ENCODE measurements at regions not wholly inside any gene's neighbourhood (a gene's known extent, or its start where the extent isn't known, plus 50 kb on each side); places are given as distances from the start of the nearest gene placed in this dataset.

GRCh38 chr15:96505014-96505413 is 174.5 kb downstream of the NR2F2 start:
- DNase-seq (ENCODE audit: low read depth, low spot score) = no peak
- Histone ChIP-seq H3K27me3 (ENCODE audit: control insufficient read depth, insufficient read depth, low read length) (no peaks in the 10 kb centered on the region), H3K27ac (ENCODE audit: low read depth, low read length) (no peak overlapping the region), H3K4me3 (ENCODE audit: low read depth, low read length) (no peak overlapping the region), H3K9me3 (ENCODE audit: control insufficient read depth, insufficient read depth, low read length) (no peaks in the 10 kb centered on the region)
- no peak for TF ChIP-seq CTCF (IDR thresholded peaks at IDR 0.05; ENCODE audit: low read depth, low read length)
- ChIA-PET POLR2A (no interaction called here), CTCF (no interaction called here)

GRCh38 chr15:96514607-96515285 is 184.2 kb downstream of the NR2F2 start:
- Histone ChIP-seq H3K9me3 (ENCODE audit: control insufficient read depth, insufficient read depth, low read length) (no peaks in the 10 kb centered on the region), H3K27ac (ENCODE audit: low read depth, low read length) (no peak overlapping the region), H3K4me3 (ENCODE audit: low read depth, low read length) (no peak overlapping the region), H3K27me3 (ENCODE audit: control insufficient read depth, insufficient read depth, low read length) (no peaks in the 10 kb centered on the region)
- TF ChIP-seq CTCF (IDR thresholded peaks at IDR 0.05; ENCODE audit: low read depth, low read length) = no peak
- ChIA-PET CTCF (no interaction called here), POLR2A (no interaction called here)
- no peak for DNase-seq (ENCODE audit: low read depth, low spot score)

DNA sequence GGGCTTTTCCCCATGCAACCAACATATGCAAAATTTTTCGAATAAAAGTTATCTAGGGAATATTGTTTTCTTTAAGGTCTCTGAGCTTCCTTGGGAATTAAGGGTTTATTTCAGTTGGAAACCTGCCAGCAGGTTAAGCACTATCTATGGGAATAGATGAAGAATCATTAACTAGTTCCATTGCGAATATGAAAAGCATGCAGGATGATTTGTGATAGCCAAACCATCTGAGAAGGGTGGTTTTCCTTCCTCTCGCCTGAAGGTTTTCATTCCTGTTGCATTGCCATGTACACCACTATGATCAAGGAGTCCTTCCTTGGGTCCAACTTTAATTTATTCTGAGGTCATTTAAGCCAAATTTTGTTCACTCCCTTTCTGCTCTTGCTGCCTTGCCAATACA is 184.9 kb downstream of the NR2F2 start:
- ChIA-PET POLR2A (no interaction called here), CTCF (no interaction called here)
- no peak for DNase-seq (ENCODE audit: low read depth, low spot score)
- TF ChIP-seq CTCF (IDR thresholded peaks at IDR 0.05; ENCODE audit: low read depth, low read length) = no peak
- no peaks in the 10 kb centered on the region for H3K9me3 ChIP-seq (ENCODE audit: control insufficient read depth, insufficient read depth, low read length)
- H3K27me3 ChIP-seq (ENCODE audit: control insufficient read depth, insufficient read depth, low read length) = no peaks in the 10 kb centered on the region
- no peak overlapping the region for H3K27ac ChIP-seq (ENCODE audit: low read depth, low read length)
- H3K4me3 ChIP-seq (ENCODE audit: low read depth, low read length) = no peak overlapping the region

DNA sequence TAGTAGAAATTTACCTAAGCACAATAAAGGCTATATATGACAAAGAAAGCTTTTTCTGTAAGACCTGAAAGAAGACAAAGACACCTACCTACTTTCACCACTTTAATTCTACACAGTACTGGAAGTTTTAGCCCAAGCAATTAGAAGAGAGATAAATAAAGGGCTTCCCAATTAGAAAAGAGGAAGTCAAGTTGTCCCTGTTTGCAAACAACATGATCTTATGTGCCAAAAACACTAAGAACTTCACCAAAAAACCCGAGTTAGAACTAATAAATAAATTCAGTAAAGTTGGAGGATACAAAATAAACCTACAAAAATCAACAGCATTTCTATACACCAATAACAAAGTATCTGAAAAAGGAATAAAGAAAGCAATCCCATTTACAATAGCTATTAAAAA is 190.9 kb downstream of the NR2F2 start:
- no peaks in the 10 kb centered on the region for H3K27me3 ChIP-seq (ENCODE audit: control insufficient read depth, insufficient read depth, low read length)
- ChIA-PET POLR2A (no interaction called here), CTCF (no interaction called here)
- H3K27ac ChIP-seq (ENCODE audit: low read depth, low read length) = no peak overlapping the region
- DNase-seq (ENCODE audit: low read depth, low spot score) = no peak
- H3K9me3 ChIP-seq (ENCODE audit: control insufficient read depth, insufficient read depth, low read length) = no peaks in the 10 kb centered on the region
- H3K4me3 ChIP-seq (ENCODE audit: low read depth, low read length) = no peak overlapping the region
- TF ChIP-seq CTCF (IDR thresholded peaks at IDR 0.05; ENCODE audit: low read depth, low read length) = no peak

DNA sequence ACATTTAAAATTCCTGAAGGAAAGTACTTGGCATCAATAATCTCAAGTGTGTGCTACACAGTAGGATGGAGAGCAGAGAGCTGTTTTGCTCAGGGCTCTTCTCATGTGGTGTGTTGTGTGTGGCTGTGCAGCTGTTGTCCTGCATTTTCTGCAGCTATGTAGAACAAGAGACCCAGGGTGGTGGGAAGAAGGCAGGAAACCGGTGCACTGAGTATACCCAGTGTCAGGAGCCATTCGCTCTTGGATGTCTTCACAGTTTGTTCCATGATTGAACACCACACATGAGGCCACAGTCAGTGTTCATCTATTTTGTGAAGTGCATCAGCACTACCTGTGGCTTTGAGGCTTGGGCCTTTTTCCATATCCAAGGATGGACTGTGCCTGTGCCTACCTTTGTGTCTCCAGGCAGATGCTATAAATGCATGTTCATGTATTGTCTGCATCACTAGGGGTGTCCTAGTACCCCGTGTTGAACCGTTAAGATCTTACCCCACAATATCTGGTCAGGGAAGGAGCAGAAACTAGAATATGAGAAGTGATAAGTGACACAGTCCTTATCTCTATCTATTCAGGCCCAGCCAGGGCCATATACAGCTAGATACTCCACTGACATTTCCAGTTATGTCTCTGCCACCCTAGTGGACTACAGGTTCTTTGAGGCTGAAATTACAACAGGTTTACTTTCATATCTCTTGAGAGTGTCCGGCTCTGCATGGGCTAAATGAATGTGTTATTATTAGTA is 194.3 kb downstream of the NR2F2 start:
- no peak for TF ChIP-seq CTCF (IDR thresholded peaks at IDR 0.05; ENCODE audit: low read depth, low read length)
- no peaks in the 10 kb centered on the region for H3K9me3 ChIP-seq (ENCODE audit: control insufficient read depth, insufficient read depth, low read length)
- POLR2A ChIA-PET = no interaction called here
- H3K4me3 ChIP-seq (ENCODE audit: low read depth, low read length) = no peak overlapping the region
- H3K27ac ChIP-seq (ENCODE audit: low read depth, low read length) = no peak overlapping the region
- no peak for DNase-seq (ENCODE audit: low read depth, low spot score)
- CTCF ChIA-PET = no interaction called here
- no peaks in the 10 kb centered on the region for H3K27me3 ChIP-seq (ENCODE audit: control insufficient read depth, insufficient read depth, low read length)
